ENCODE measurements at regions not wholly inside any gene's neighbourhood (a gene's known extent, or its start where the extent isn't known, plus 50 kb on each side); places are given as distances from the start of the nearest gene placed in this dataset.

GRCh38 chr7:106731187-106731586 lies 70.2 kb upstream of the CCDC71L start:
- TF ChIP-seq ETS1 (IDR thresholded peaks at IDR 0.05) (no peak), REST (IDR thresholded peaks at IDR 0.05; ENCODE audit: unreplicated experiment) (no peak), POLR2AphosphoS5 (IDR thresholded peaks at IDR 0.05; ENCODE audit: low read depth) (no peak)
- no peaks in the 10 kb centered on the region for H3K27me3 ChIP-seq (ENCODE audit: insufficient read depth)
- Mint-ChIP-seq H3K27ac (no peak overlapping the region), H3K9me3 (peaks cover 7% of the 10 kb centered on the region; the same call in 2 of the 3 replicates), H3K27me3 (ENCODE audit: insufficient read depth, low read depth, poor library complexity) (no peaks in the 10 kb centered on the region), H3K36me3 (ENCODE audit: low read depth) (peaks cover 3% of the 10 kb centered on the region; the same call in 1 of the 3 replicates), H3K4me1 (peaks cover 1% of the 10 kb centered on the region; the same call in 2 of the 3 replicates), H3K4me3 (no peak overlapping the region)
- ATAC-seq (no peak), DNase-seq (ENCODE audit: low spot score) (no peak)
- no peak overlapping the region for H2AFZ ChIP-seq
- H3K27ac ChIP-seq (ENCODE audit: low read depth): no peak overlapping the region
- H3K79me2 ChIP-seq (replicated peaks; ENCODE audit: insufficient read depth): no peaks in the 10 kb centered on the region
- H3K36me3 ChIP-seq (ENCODE audit: insufficient read depth): no peaks in the 10 kb centered on the region
- no peaks in the 10 kb centered on the region for H4K20me1 ChIP-seq (replicated peaks; ENCODE audit: insufficient read depth)
- H3K9me2 ChIP-seq (ENCODE audit: insufficient read depth): no peaks in the 10 kb centered on the region; the same call in 1 of the 2 replicates
- no peaks in the 10 kb centered on the region for H3F3A ChIP-seq (replicated peaks; ENCODE audit: low read depth)
- H3K4me1 ChIP-seq (ENCODE audit: insufficient read depth): no peaks in the 10 kb centered on the region; the same call in 1 of the 2 replicates
- no peak overlapping the region for H3K4me2 ChIP-seq
- no peak overlapping the region for H3K4me3 ChIP-seq

GRCh38 chr7:106731646-106732444 lies 70.9 kb upstream of the CCDC71L start:
- Mint-ChIP-seq H3K9me3 (peaks cover 10% of the 10 kb centered on the region; the same call in 2 of the 3 replicates), H3K27ac (no peak overlapping the region), H3K4me1 (peaks cover 8% of the 10 kb centered on the region; the same call in 2 of the 3 replicates), H3K4me3 (no peak overlapping the region), H3K27me3 (ENCODE audit: insufficient read depth, low read depth, poor library complexity) (peaks cover 2% of the 10 kb centered on the region), H3K36me3 (ENCODE audit: low read depth) (peaks cover 6% of the 10 kb centered on the region; the same call in 2 of the 3 replicates)
- H3K9me2 ChIP-seq (ENCODE audit: insufficient read depth): no peaks in the 10 kb centered on the region; the same call in 1 of the 2 replicates
- no peaks in the 10 kb centered on the region for H3F3A ChIP-seq (replicated peaks; ENCODE audit: low read depth)
- H3K27ac ChIP-seq (ENCODE audit: low read depth): no peak overlapping the region
- no peaks in the 10 kb centered on the region for H3K79me2 ChIP-seq (replicated peaks; ENCODE audit: insufficient read depth)
- H3K4me2 ChIP-seq: no peak overlapping the region
- H2AFZ ChIP-seq: no peak overlapping the region
- no peaks in the 10 kb centered on the region for H3K27me3 ChIP-seq (ENCODE audit: insufficient read depth)
- H3K36me3 ChIP-seq (ENCODE audit: insufficient read depth): no peaks in the 10 kb centered on the region
- no peak overlapping the region for H3K4me3 ChIP-seq
- no peak for TF ChIP-seq POLR2AphosphoS5 (IDR thresholded peaks at IDR 0.05; ENCODE audit: low read depth)
- no peak for TF ChIP-seq ZNF331 (CRISPR knock-in tag; IDR thresholded peaks at IDR 0.05; ENCODE audit: low read depth)
- TF ChIP-seq CREB1 (CRISPR knock-in tag; IDR thresholded peaks at IDR 0.05; ENCODE audit: low read depth): no peak
- TF ChIP-seq NANOG (IDR thresholded peaks at IDR 0.05; ENCODE audit: borderline replicate concordance): no peak
- TF ChIP-seq REST (IDR thresholded peaks at IDR 0.05; ENCODE audit: unreplicated experiment): no peak
- no peak for ATAC-seq
- no peaks in the 10 kb centered on the region; the same call in 1 of the 2 replicates for H3K4me1 ChIP-seq (ENCODE audit: insufficient read depth)
- H4K20me1 ChIP-seq (replicated peaks; ENCODE audit: insufficient read depth): no peaks in the 10 kb centered on the region
- DNase-seq (ENCODE audit: low spot score): no peak

All from GM23338 (cell line).